H54 (cell line): ENCODE measurements at regions not wholly inside any gene's neighbourhood (a gene's known extent, or its start where the extent isn't known, plus 50 kb on each side); places are given as distances from the start of the nearest gene placed in this dataset.
"Not testable (repeated sequence)": the region's sequence is repeated elsewhere in the genome, so short reads cannot be mapped to it uniquely, and the experiment has no call there.

ENCODE experiments used
- DNase-seq: peaks from one replicate; pipeline ENCODE4 v3.0.0; 2011; ENCODE audit warnings: low spot score, mixed read lengths; ENCODE audit not compliant: insufficient read length
- FAIRE-seq: peaks from 3 replicates; lab custom pipeline; 2011; peaks lifted over from hg19 to GRCh38; lab: Jason Lieb, UNC
- POLR2A ChIP-seq: IDR thresholded peaks from 2 replicates; pipeline ENCODE4 v1.6.1; 2011; ENCODE audit warnings: low read depth, mild to moderate bottlenecking, low read length

DNA sequence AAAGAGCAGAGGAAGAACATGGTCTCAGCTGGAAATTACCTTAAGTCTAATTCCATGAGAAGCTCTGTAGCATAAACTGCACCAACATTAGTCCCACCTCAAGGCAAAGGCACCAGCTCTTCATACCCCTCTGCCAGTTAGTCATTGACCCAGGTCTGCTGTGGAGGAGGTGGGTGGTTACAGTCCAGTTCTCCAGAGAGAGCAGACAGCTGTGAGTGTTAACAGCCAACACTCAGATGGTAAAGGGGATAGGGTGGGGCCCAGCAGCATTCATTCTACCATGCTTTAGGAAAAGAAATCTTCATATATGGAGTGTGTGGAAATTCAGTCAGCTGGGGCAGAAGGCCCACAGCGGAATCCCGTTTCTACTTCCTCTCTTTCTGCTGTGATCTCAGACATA, 159.7 kb upstream of the FBXO11 start:
- no peak for TF ChIP-seq POLR2A
- no peak for FAIRE-seq

DNA sequence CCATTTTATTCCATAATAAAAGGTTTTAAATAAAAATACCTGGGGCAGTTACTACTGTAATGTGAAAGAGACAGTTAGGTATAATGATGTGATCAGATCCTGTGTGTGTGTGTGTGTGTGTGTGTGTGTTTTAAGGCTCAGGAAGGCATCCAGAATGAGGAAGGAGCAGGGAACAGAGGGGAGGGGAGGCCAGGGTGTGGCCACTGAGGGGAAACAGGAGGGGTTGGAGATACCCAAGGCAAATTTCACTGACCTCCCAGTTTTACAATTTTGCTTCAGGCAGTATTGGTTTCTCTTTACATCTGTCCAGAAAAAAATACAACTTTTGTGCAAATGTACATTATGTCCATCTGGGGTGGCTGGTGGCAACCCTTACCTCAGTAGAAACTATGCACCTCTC, 163.5 kb upstream of the FBXO11 start:
- no peak for FAIRE-seq
- no peak for TF ChIP-seq POLR2A

More for the DNA sequence above, 159.7 kb upstream of the FBXO11 start:
- no peak for DNase-seq

DNA sequence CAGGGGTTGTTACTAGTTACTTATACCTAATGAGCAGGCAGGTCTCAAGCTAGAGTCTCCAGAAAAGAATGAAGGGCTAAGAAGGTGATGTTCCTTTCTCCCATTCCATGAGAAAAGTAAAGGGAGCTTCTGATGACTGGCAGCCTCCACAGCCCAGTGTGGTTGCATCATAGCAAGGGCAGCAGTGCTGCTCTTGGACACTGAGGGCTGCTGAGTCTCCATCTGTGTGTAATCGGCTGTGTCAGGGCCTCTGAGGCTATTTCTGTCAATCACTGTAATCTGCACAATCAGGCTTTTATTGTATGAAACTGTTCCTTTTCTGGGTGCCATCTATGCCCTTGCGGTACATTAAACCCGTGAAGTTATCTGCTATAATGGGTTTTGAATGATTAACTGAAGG, 164.1 kb upstream of the FBXO11 start:
- no peak for TF ChIP-seq POLR2A
- no peak for DNase-seq
- FAIRE-seq: no peak

More for the DNA sequence above, 163.5 kb upstream of the FBXO11 start:
- no peak for DNase-seq

DNA sequence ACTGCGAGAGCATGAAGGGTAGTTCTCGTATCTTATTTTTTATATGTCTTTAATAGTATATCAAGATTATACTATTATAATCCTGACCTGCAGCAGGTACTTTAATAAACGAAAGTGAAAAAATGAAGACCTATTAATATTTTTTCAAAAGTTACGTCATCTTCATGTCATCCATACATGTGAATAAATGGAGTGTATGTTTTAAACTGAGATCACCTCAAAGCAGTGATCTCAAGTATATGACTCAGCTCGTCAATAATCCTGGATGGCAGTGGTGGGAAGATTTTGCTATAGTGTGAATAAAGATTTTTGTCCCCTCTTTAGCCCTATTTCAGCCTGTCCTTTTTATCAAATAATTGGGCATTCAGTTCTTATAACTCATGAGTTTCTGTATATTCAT, 166.3 kb upstream of the FBXO11 start:
- DNase-seq (no peak), FAIRE-seq (no peak)

GRCh38 chr2:48075631-48076030, 169.3 kb upstream of the FBXO11 start:
- no peak for FAIRE-seq
- no peak for TF ChIP-seq POLR2A
- DNase-seq: no peak

More for the DNA sequence above, 166.3 kb upstream of the FBXO11 start:
- TF ChIP-seq POLR2A: no peak

GRCh38 chr2:48080534-48081316, 174.4 kb upstream of the FBXO11 start:
- TF ChIP-seq POLR2A: no peak
- DNase-seq (no peak), FAIRE-seq (no peak)

GRCh38 chr2:48081317-48081628, 175.0 kb upstream of the FBXO11 start:
- no peak for FAIRE-seq
- no peak for TF ChIP-seq POLR2A
- DNase-seq: no peak

GRCh38 chr2:48085888-48086287, 179.6 kb upstream of the FBXO11 start:
- no peak for FAIRE-seq
- TF ChIP-seq POLR2A: no peak
- DNase-seq: no peak

DNA sequence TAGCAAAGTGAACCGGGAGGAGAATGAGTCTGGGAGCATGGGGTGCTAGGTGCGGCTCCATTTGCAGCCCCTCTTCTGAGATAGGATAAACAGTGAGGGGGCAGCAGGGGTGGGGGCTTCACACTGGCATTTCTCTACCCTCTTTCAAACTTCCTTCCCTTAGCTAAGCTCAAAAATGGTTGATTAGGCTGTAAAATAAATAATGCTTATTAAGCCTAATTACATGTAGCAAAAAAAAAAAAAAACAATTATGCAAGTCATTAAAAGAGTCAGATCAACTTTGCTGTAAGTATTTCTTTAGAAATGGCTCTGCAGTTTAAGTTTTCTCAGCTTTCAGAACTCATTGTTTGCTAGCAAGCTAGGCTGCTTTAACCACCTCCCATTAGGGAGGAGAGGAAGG, 182.7 kb upstream of the FBXO11 start:
- no peak for DNase-seq

DNA sequence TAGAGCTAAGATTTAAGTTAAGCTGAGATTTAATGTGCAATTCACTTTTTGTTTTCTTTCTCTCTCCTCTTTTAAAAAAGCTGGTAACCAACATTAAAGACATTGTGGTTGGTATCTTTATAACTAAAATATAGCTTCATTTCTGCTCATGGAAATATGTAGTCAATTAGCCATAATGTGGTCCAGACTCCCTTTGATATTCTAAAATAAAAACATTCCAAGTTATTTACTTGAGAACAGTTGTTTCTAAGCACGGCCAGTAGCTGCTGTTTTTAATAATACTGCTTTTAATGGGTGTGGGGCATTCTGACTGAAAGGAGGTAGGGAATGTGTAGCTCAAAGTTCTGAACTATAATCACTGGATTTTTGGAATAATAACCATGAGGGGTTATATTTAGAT, 183.3 kb upstream of the FBXO11 start:
- no peak for TF ChIP-seq POLR2A
- FAIRE-seq (no peak), DNase-seq (no peak)

More for the DNA sequence above, 182.7 kb upstream of the FBXO11 start:
- TF ChIP-seq POLR2A: no peak
- no peak for FAIRE-seq

DNA sequence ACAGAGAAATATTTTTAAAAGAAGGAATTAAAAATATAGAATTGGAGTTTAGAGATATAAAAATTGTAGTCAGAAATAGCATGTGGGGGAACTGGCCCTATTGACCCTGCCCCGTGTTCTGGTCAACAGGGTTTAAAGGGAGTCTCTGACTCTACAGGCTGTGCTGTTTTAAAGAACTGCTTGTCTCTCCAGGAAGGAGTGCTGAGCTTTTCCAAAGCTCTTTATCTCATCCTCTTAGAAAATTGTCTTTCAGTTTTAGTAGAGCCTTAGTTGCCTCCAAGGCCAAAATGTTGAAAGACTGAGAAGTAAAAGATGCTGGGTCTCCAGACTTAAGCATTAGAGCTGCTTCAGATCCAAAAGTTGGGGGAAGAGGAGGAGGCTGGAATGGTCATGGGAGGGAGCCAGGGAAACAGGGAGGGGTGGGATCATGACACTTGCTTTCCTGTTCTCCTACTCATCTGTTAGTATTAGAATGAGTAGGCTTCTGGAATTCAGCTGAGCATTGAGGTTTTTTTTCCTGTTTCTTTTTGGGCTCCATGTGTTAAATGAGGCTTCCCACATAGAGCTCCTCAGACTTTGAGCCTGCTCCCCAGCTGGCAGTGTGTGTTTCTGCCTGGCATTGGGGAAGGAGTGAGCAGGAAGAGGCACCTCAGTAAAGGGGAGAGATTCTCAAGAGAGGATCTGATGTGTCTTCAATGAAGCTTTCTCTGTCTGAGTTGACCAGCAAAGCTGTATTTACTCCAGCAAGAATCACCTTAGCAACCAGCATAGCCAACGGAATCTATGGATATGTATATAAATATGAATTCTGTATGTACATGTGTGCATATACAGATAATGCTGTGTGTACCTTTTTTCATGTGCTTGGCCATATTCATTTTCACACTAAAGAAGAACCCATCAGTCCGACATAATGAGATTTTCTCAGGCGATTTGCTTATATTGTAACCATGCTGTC, 186.8 kb upstream of the FBXO11 start:
- no peak for TF ChIP-seq POLR2A
- FAIRE-seq: no peak
- DNase-seq: no peak

GRCh38 chr2:48096765-48097164, 190.5 kb upstream of the FBXO11 start:
- FAIRE-seq, DNase-seq: not testable (repeated sequence)

GRCh38 chr2:48098539-48098938, 192.2 kb upstream of the FBXO11 start:
- FAIRE-seq (no peak), DNase-seq (no peak)
- no peak for TF ChIP-seq POLR2A

GRCh38 chr2:48104418-48104817, 198.1 kb upstream of the FBXO11 start:
- no peak for DNase-seq
- no peak for TF ChIP-seq POLR2A
- no peak for FAIRE-seq
